HG02642 (cell line): ENCODE measurements at regions not wholly inside any gene's neighbourhood (a gene's known extent, or its start where the extent isn't known, plus 50 kb on each side); places are given as distances from the start of the nearest gene placed in this dataset.

ENCODE experiments used
- ATAC-seq: cut with Tn5 transposase; IDR thresholded peaks from one replicate; pipeline ENCODE4 v1.9.1; 2021; ENCODE audit warnings: mild to moderate bottlenecking; ENCODE audit not compliant: unreplicated experiment, poor library complexity

DNA sequence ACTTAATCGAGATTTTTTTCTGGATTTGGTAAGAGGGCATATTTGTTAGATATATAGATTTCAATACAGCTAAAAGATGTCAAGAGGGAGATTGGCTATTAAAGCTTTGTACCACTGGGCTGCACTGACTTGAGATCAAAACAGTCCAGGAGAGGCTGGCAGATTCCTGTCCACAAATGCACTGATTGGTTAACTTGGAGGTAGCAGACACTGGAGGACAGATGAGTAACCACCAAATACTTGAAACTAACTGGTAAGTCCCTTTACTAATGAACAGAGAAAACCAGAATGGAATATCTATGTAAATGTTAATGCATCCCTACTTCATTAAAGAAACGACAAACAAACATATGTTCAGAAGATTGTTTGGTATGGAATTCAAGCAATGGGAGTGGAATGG lies 416.6 kb downstream of the LRIG3 start:
- no peak for ATAC-seq

- ATAC-seq, result no peak
Measured at GRCh38 chr12:58504143-58504938, 416.0 kb downstream of the LRIG3 start.

DNA sequence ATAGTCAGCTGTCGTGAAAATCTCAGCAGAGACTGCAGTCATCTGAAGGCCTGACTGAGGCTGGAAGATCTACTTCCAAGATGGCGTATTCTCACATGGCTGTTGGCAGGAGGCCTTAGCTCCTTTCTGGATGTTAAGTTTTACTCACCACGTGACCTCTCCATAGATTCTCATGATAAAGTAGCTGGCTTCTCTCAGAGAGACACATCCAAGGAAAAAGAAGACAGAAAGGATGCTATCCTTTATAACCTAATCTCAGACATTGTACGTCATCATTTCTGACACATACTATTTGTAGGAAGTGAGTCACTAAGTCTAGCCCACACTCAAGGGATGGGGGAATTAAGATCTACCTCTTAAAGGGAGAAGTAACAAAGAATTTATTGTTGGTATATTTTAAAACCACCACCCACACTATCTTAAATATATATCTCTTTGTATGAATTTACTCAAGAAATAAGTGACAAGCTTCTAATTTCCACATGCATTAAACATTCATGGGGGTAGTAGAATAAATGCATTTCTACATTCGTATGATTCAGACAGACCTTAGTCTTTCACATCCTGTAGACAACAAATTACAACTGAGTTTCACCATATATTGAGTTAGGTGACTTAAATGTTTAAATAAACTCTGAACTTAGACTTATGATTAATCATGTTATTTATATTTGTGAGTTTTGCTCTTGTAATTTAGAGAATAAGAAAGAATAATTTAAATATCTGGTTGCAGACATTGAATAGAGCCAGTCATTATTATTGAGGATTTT lies 411.0 kb downstream of the LRIG3 start:
- no peak for ATAC-seq

DNA sequence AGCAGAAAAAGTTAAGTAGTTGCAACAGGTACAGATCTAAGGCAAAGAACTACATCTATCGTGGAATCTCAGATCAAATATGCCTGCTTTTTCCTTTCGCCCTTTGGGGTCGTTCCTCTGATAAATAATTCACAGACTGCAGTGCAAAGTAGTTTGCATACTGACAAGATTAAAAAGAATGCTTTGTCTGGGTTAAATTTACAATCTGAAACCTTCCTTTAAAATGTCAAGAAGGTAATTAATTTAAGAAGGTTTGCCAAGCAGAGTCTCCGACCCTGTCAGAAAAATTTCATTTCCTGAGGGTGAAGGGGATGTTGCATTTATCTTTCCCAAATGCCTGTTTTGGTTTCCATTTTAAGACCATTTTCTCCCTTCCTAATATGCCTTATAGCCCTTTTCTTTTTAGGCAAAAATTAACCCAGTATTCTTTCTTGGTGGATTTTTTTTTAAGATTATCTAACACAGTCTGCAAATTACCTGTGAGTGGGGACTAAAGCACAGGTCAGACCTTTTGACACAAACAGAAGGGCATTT lies 406.9 kb downstream of the LRIG3 start:
- ATAC-seq, result no peak

DNA sequence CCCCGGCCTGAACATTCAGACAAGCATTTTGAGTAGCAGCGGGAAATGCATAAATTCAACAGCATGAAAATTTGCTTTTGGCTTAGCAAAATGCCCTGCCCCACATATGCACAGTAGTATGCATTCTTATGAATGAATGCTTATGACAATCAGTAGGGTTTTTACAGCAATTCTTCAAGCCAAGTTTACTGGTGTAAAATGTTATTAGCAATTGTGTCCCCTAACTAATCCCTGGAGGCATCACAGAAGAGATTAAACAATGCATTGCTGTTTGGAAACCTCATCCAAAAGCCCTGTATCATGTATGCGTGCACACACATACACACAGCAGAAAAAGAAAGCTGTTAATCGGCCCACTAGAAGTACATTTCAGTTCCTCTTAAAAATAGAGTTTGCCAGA lies 406.5 kb downstream of the LRIG3 start:
- ATAC-seq, result no peak

DNA sequence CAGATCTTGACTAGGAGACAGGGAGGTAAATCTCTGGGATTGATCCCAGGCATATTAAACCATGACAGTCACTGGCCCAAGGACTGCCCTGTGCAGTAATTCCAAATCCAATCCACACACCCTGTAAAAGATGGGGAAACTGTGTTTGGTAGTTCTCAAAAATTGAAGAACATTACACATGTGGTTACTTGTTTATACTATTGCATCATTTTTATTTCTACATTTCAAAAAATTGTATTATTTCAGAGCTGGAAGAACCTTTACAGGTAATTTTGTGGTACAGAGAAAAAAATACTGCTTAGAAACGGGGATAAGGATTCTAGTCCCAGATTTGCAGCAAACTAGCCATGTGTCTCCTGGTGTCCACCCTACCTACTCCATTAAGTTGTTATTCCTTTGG lies 400.5 kb downstream of the LRIG3 start:
- no peak for ATAC-seq

DNA sequence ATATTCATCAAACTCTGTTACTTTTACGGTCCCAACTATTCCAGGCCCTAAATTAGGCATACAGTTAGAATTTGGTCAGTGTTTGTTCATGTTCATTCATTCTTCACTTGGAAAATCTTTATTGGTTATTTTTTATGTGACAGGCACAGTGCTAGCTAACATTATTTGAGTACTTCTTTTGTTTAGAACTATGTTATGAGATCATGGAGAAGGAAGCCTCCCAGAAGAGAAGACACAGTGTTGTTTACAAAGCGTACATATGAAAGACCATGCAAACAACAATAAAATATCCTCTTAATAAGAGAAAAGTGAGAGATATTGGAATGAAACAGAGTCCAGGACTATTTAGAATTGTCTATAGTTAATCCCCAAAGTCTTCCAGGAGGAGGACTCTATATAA lies 399.2 kb downstream of the LRIG3 start:
- ATAC-seq, result no peak

DNA sequence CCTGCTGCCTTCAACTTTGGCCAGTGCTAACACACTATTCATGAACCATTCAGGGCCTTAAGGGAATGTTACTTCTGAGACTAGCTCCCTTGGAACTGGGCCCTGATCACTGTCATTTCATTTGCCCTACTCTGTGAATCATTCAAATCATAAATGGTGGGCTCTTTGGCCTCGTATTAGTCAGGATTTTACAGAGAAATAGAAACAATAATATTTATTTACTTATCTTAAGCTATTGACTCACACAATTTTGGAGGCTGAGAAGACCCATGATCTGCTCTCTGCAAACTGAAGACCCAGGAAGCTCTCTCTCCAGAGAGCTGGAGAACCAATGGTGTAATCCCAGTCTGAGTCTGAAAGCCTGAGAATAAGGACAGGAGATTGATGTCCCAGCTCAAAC lies 398.5 kb downstream of the LRIG3 start:
- ATAC-seq, result no peak

- no peak for ATAC-seq
Measured at GRCh38 chr12:58523360-58523759, 396.9 kb downstream of the LRIG3 start.

- no peak for ATAC-seq
Measured at GRCh38 chr12:58528271-58528670, 392.0 kb downstream of the LRIG3 start.

GRCh38 chr12:58529114-58529665 lies 391.1 kb downstream of the LRIG3 start:
- ATAC-seq, result no peak

DNA sequence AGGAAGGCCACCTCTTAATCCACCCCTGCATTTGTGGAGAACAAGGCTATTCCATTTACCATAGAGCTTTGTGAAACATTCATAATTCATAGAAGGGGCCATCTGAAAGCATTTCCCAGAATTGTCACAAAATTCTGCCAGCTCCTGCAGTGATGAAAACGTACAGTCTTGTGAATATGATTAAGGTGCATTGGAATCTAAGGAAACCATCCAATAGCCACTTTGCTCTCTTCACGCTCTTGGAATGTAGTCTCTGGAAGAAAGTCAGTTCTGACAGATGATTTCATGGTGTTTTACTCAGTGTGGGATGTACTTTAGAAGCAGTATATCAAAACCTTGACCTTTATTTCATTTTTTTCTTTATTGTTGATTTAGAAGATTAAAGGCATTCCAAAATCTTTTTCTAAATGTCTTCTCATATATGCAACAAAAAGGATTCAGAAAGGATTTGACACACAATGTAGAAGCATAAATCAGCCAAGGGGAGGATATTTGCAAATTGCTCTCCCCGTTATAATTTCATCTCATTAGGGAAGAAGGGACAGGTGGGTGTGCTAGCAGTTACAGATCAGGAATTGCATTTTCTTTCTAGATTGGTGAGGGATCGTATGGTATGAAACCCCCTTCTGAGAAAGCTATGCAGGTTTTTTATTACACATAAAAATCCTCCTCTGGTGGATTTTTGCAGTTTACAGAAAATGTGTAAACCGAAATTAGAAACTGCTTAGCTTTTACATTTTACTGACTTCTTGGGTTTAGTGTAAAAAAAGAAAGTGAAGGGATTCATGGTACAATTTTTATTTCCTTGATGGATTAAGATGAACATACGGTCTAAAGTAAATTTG lies 390.2 kb downstream of the LRIG3 start:
- no peak for ATAC-seq

- ATAC-seq, result no peak
Measured at GRCh38 chr12:58530742-58531062, 389.6 kb downstream of the LRIG3 start.

GRCh38 chr12:58532855-58533608 lies 387.3 kb downstream of the LRIG3 start:
- ATAC-seq, result no peak

GRCh38 chr12:58533652-58534051 lies 386.7 kb downstream of the LRIG3 start:
- ATAC-seq, result no peak

GRCh38 chr12:58537278-58537677 lies 383.0 kb downstream of the LRIG3 start:
- ATAC-seq, result no peak

GRCh38 chr12:58539295-58539694 lies 381.0 kb downstream of the LRIG3 start:
- no peak for ATAC-seq

GRCh38 chr12:58540480-58541299 lies 379.6 kb downstream of the LRIG3 start:
- ATAC-seq, result peak; percentile 86

GRCh38 chr12:58541300-58541690 lies 379.0 kb downstream of the LRIG3 start:
- no peak for ATAC-seq
